GM18520 (cell line): ENCODE measurements at regions not wholly inside any gene's neighbourhood (a gene's known extent, or its start where the extent isn't known, plus 50 kb on each side); places are given as distances from the start of the nearest gene placed in this dataset.
"Not testable (repeated sequence)": the region's sequence is repeated elsewhere in the genome, so short reads cannot be mapped to it uniquely, and the experiment has no call there.

ENCODE experiments used
- ATAC-seq: cut with Tn5 transposase; IDR thresholded peaks from one replicate; pipeline ENCODE4 v1.9.1; 2021; ENCODE audit not compliant: unreplicated experiment

- no peak for ATAC-seq
Measured at GRCh38 chr2:18047213-18047611, 168.7 kb downstream of the KCNS3 start.

GRCh38 chr2:18046558-18047212 is 168.2 kb downstream of the KCNS3 start:
- ATAC-seq = no peak

- ATAC-seq = no peak
Measured at GRCh38 chr2:18046017-18046416, 167.6 kb downstream of the KCNS3 start.

GRCh38 chr2:18045230-18045629 is 166.8 kb downstream of the KCNS3 start:
- no peak for ATAC-seq

GRCh38 chr2:18017381-18017780 is 138.9 kb downstream of the KCNS3 start:
- ATAC-seq = not testable (repeated sequence)

GRCh38 chr2:18009891-18010290 is 131.4 kb downstream of the KCNS3 start:
- no peak for ATAC-seq

GRCh38 chr2:18005411-18005810 is 126.9 kb downstream of the KCNS3 start:
- ATAC-seq = no peak

GRCh38 chr2:18001671-18002070 is 123.2 kb downstream of the KCNS3 start:
- ATAC-seq = no peak

- ATAC-seq = no peak
Measured at GRCh38 chr2:17996978-17997377, 118.5 kb downstream of the KCNS3 start.

GRCh38 chr2:17995593-17995992 is 117.1 kb downstream of the KCNS3 start:
- ATAC-seq = no peak
